Gastroesophageal sphincter (tissue), 4 donors: ENCODE measurements at regions not wholly inside any gene's neighbourhood (a gene's known extent, or its start where the extent isn't known, plus 50 kb on each side); places are given as distances from the start of the nearest gene placed in this dataset.

ENCODE experiments used
- ATAC-seq: fragments of 150-250 bp; one replicate; pipeline ENCODE4 v1.9.1; 2016; ENCODE audit warnings: mild to moderate bottlenecking, moderate library complexity
- H3K27ac ChIP-seq, 4 donors: fragments of 200-600 bp; sonication (generic) in 3 of 4; 1 replicate in 3 of 4; 2 replicates in 1 of 4; pipeline ENCODE4 v1.5.1; 2016 to 2019
- H3K27me3 ChIP-seq: fragments of 200-600 bp; sonication (generic); one replicate; pipeline ENCODE4 v1.5.1; 2019
- H3K36me3 ChIP-seq, 2 donors: fragments of 200-600 bp; sonication (generic); one replicate each; pipeline ENCODE4 v1.5.1; 2019; ENCODE audit warnings: control low read depth in 1 of 2
- H3K4me1 ChIP-seq, 3 donors: fragments of 200-600 bp; sonication (generic); 1 replicate in 2 of 3; 2 replicates in 1 of 3; pipeline ENCODE4 v1.5.1; 2016 to 2019; ENCODE audit warnings: control low read depth in 2 of 3
- H3K4me3 ChIP-seq, 2 donors: fragments of 200-600 bp; sonication (generic); one replicate each; pipeline ENCODE4 v1.5.1; 2019; ENCODE audit warnings: mild to moderate bottlenecking in 1 of 2, moderate library complexity in 1 of 2
- H3K9me3 ChIP-seq, 3 donors: fragments of 200-600 bp; sonication (generic); one replicate each; pipeline ENCODE4 v1.5.1; 2017 to 2019; ENCODE audit warnings: control low read depth in 2 of 3
- EP300 ChIP-seq: sonication (generic); formaldehyde crosslinking; IDR thresholded peaks from one replicate; pipeline ENCODE4 v1.6.1; 2017; ENCODE audit warnings: antibody characterized with exemption, mild to moderate bottlenecking
- POLR2A ChIP-seq, 2 donors: fragments of 450-650 bp; IDR thresholded peaks; one replicate each; pipeline ENCODE4 v1.6.1; 2017; ENCODE audit warnings: antibody characterized with exemption in 2 of 2, mild to moderate bottlenecking in 2 of 2, moderate library complexity in 1 of 2
- POLR2AphosphoS5 ChIP-seq: sonication (generic); formaldehyde crosslinking; IDR thresholded peaks from one replicate; pipeline ENCODE4 v1.6.1; 2017; ENCODE audit warnings: antibody characterized with exemption
- WGBS, 2 donors: methylation state at CpG; one replicate each; pipeline ENCODE4 v1.1.5; 2018; ENCODE audit warnings: low coverage in 1 of 2; 5-methylcytosine and 5-hydroxymethylcytosine counted together
- TF ChIP-seq, protein P1 (sequence below), 4 experiments: fragments of 200-600 bp in 2 of 4; fragments of 450-650 bp in 2 of 4; sonication (generic) in 1 of 4; IDR thresholded peaks; one replicate each; pipeline ENCODE4 v1.5.1; 2017 to 2019; ENCODE audit warnings: antibody characterized with exemption in 4 of 4, mild to moderate bottlenecking in 2 of 4, moderate library complexity in 2 of 4

DNA sequence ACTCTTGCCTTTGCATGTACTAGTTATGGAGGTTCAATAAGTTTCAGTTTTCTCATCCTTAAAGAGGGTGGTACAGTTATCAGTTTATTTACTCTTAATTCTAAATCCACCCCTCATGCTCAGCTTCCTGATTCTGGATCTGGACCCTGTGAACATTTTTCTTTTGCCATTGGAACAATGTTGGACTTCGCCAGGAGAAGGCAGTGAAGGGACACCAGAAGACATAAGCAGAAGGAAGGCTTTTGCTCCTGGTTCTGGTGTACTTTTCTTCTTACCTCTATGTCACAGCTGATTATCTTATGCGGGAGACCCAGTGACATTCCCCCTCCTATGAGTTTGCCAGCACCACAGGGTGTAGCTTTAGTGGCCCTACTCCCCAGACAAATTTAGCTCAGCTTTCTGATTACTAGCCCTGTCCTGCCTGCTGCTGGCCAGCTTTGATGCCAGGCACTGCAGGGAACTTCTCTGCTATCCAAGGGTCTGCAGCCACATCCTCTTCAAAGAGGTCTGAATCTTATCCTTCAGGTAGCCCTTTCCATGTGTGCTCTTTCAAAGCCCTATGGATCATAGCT lies 466.3 kb upstream of the EPHA3 start:
- WGBS, 2 donors = 60% methylated on average over 1 of the region's 2 CpGs; no CpG with 5 or more reads in 1 of the 2 donors
- no peaks in the 10 kb centered on the region for H3K36me3 ChIP-seq
- no peak overlapping the region for H3K27ac ChIP-seq
- TF ChIP-seq, protein P1, sequence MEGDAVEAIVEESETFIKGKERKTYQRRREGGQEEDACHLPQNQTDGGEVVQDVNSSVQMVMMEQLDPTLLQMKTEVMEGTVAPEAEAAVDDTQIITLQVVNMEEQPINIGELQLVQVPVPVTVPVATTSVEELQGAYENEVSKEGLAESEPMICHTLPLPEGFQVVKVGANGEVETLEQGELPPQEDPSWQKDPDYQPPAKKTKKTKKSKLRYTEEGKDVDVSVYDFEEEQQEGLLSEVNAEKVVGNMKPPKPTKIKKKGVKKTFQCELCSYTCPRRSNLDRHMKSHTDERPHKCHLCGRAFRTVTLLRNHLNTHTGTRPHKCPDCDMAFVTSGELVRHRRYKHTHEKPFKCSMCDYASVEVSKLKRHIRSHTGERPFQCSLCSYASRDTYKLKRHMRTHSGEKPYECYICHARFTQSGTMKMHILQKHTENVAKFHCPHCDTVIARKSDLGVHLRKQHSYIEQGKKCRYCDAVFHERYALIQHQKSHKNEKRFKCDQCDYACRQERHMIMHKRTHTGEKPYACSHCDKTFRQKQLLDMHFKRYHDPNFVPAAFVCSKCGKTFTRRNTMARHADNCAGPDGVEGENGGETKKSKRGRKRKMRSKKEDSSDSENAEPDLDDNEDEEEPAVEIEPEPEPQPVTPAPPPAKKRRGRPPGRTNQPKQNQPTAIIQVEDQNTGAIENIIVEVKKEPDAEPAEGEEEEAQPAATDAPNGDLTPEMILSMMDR (IDR thresholded peaks at IDR 0.05) = no peak
- TF ChIP-seq POLR2AphosphoS5 = no peak
- no peak for TF ChIP-seq EP300
- TF ChIP-seq POLR2A (IDR thresholded peaks at IDR 0.05) = no peak
- no peaks in the 10 kb centered on the region for H3K9me3 ChIP-seq
- ATAC-seq = no peak
- H3K4me3 ChIP-seq = no peak overlapping the region
- no peaks in the 10 kb centered on the region for H3K4me1 ChIP-seq
- no peaks in the 10 kb centered on the region for H3K27me3 ChIP-seq

DNA sequence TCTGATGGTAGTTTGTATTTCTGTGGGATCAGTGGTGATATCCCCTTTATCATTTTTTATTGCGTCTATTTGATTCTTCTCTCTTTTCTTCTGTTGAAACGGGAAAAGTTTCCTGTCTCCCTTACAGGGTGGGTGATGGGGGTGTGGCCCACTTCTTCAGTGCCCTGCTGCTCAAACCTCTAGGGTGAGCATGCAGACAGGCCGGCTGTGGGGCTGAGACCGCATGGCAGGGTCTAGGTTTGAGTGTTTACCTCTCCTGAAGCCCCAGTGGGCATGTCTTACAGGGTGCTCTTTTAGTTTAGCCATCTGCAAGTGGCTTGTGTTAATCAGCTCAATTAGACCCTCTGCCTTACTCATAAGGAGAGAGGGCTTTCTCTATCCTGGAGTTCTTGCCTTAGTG lies 450.0 kb upstream of the EPHA3 start:
- Histone ChIP-seq H3K27ac (no peak overlapping the region), H3K4me3 (no peak overlapping the region), H3K36me3 (no peaks in the 10 kb centered on the region), H3K4me1 (no peaks in the 10 kb centered on the region), H3K27me3 (no peaks in the 10 kb centered on the region), H3K9me3 (no peaks in the 10 kb centered on the region)
- whole genome bisulfite sequencing, 2 donors = 100% methylated on average over 2 of the region's 4 CpGs; no CpG with 5 or more reads in 1 of the 2 donors
- ATAC-seq = no peak
- TF ChIP-seq, protein P1 (IDR thresholded peaks at IDR 0.05) = no peak
- TF ChIP-seq POLR2A (IDR thresholded peaks at IDR 0.05) (no peak), EP300 (no peak), POLR2AphosphoS5 (no peak)

DNA sequence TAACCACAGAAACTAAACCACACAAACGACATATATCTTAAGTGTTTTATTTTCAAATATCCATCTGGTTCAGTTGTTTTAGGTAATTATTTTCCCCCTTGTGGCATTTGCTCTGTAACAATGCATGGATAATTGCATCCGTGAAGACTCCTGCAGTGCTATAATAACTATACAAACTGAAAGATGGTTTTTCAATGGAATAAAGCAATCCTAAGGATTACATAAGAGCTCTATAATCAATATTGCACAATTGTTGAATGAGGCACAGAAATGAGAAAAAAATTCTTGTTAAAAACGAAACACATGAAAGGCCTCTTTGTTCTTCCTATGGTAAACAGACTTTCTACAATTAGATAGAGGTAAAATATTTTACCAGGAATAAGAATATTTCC lies 446.0 kb upstream of the EPHA3 start:
- ATAC-seq = no peak
- Histone ChIP-seq H3K9me3 (no peaks in the 10 kb centered on the region), H3K4me1 (no peaks in the 10 kb centered on the region), H3K4me3 (no peak overlapping the region), H3K36me3 (no peaks in the 10 kb centered on the region), H3K27me3 (no peaks in the 10 kb centered on the region), H3K27ac (no peak overlapping the region)
- WGBS, 2 donors = 71 to 76% methylated on average over 2 to 3 of the region's 3 CpGs
- no peak for TF ChIP-seq EP300
- TF ChIP-seq POLR2AphosphoS5 = no peak
- TF ChIP-seq POLR2A (IDR thresholded peaks at IDR 0.05) = no peak

DNA sequence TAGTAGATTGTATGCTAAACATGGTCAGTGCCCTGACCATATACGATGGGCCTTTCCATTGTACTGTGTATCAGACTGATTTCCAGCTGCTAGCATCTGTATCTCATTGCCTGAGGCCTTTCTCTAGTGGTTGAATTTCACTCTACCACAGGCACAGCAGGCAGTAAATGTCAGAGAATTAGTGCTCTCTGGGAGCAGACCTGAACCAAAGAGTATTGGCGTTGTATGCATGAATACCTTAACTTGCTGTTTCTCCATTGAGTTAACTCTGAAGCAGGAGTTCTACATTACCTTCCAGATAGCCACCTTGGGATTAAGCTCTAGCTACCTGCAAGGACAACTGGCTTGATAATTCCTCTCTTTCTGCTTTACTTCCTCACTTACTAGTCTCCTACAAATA lies 439.2 kb upstream of the EPHA3 start:
- Histone ChIP-seq H3K27me3 (no peaks in the 10 kb centered on the region), H3K9me3 (no peaks in the 10 kb centered on the region), H3K36me3 (no peaks in the 10 kb centered on the region), H3K4me1 (no peaks in the 10 kb centered on the region), H3K27ac (no peak overlapping the region), H3K4me3 (no peak overlapping the region)
- 72 to 93% methylated on average over 2 of the region's 2 CpGs for WGBS, 2 donors
- no peak for ATAC-seq
- TF ChIP-seq POLR2AphosphoS5 (no peak), POLR2A (IDR thresholded peaks at IDR 0.05) (no peak)
- TF ChIP-seq, protein P1 (IDR thresholded peaks at IDR 0.05) = no peak

DNA sequence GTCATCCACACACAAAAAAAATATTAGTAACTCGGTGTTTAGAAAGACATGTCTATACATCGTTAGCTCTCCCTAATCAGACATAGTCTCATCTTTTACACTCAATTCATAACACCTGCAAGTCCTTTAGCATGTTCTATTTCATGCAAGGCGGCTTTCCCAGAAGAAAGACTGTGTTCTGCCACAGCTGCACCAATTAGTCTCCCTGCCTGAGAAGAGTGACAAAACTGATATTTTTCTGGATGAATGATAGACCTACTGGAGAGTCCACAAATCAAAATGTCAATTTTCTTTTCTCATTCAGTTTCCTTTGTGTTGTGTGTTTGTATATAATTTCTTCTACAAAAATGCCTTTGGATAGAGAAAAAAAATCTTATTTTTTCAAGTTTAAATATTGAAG lies 435.8 kb upstream of the EPHA3 start:
- no peak for ATAC-seq
- no peak overlapping the region for H3K27ac ChIP-seq
- H3K9me3 ChIP-seq = no peaks in the 10 kb centered on the region
- H3K4me3 ChIP-seq = no peak overlapping the region
- no peaks in the 10 kb centered on the region for H3K4me1 ChIP-seq
- H3K27me3 ChIP-seq = no peaks in the 10 kb centered on the region
- no peak for TF ChIP-seq POLR2A (IDR thresholded peaks at IDR 0.05)
- H3K36me3 ChIP-seq = no peaks in the 10 kb centered on the region
- WGBS, 2 donors = 77 to 88% methylated on average over 3 of the region's 3 CpGs

DNA sequence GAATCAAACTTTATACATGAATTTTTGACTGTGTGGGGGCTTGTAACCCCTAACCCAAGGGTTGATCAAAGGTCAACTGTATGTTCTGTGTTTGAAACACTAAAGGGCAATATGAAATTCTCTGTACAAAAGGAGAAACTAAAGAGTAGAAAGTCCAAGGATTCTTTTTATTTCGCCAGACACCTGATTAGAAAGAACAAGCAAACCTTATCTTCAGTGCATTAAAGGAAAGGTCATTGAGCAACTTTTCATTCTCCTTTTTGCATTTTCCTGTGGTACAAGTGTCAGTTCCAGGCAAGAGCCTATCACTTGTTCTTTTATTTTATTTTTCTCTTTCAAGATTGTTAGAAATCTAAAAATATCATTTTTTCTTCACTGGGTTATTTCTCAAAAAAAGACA lies 430.1 kb upstream of the EPHA3 start:
- Histone ChIP-seq H3K4me1 (no peaks in the 10 kb centered on the region), H3K27ac (no peak overlapping the region), H3K27me3 (no peaks in the 10 kb centered on the region), H3K9me3 (no peaks in the 10 kb centered on the region), H3K4me3 (no peak overlapping the region), H3K36me3 (no peaks in the 10 kb centered on the region)
- ATAC-seq = no peak
- 84 to 90% methylated on average over 1 of the region's 1 CpG for WGBS, 2 donors
- TF ChIP-seq EP300 (no peak), POLR2A (IDR thresholded peaks at IDR 0.05) (no peak), POLR2AphosphoS5 (no peak)
- TF ChIP-seq, protein P1 (IDR thresholded peaks at IDR 0.05) = no peak
